ENCODE measurements at regions not wholly inside any gene's neighbourhood (a gene's known extent, or its start where the extent isn't known, plus 50 kb on each side); places are given as distances from the start of the nearest gene placed in this dataset.

GRCh38 chr12:30021051-30021833 is 237.5 kb upstream of the TMTC1 start:
- TF ChIP-seq POU2F2 (IDR thresholded peaks at IDR 0.05; ENCODE audit: low read depth, low read length) = no peak
- TF ChIP-seq PAX5 (IDR thresholded peaks at IDR 0.05; ENCODE audit: insufficient read depth, low read length, severe bottlenecking) = no peak
- TF ChIP-seq TAF1 (IDR thresholded peaks at IDR 0.05; ENCODE audit: low read depth, low read length) = no peak
- no peak for TF ChIP-seq POLR2AphosphoS5 (IDR thresholded peaks at IDR 0.05; ENCODE audit: low read depth, low read length)
- TF ChIP-seq POLR2A (IDR thresholded peaks at IDR 0.05; ENCODE audit: low read depth, low read length) = no peak
- no peak for TF ChIP-seq SPI1 (IDR thresholded peaks at IDR 0.05; ENCODE audit: low read depth, low read length)
- DNase-seq (ENCODE audit: insufficient read length, low spot score) (no peak), FAIRE-seq (no peak)

GRCh38 chr12:30019366-30020140 is 235.8 kb upstream of the TMTC1 start:
- FAIRE-seq (no peak), DNase-seq (ENCODE audit: insufficient read length, low spot score) (no peak)
- TF ChIP-seq SPI1 (IDR thresholded peaks at IDR 0.05; ENCODE audit: low read depth, low read length) = no peak
- TF ChIP-seq POLR2AphosphoS5 (IDR thresholded peaks at IDR 0.05; ENCODE audit: low read depth, low read length) = no peak
- TF ChIP-seq POU2F2 (IDR thresholded peaks at IDR 0.05; ENCODE audit: low read depth, low read length) = no peak
- no peak for TF ChIP-seq TAF1 (IDR thresholded peaks at IDR 0.05; ENCODE audit: low read depth, low read length)
- TF ChIP-seq PAX5 (IDR thresholded peaks at IDR 0.05; ENCODE audit: insufficient read depth, low read length, severe bottlenecking) = no peak
- TF ChIP-seq POLR2A (IDR thresholded peaks at IDR 0.05; ENCODE audit: low read depth, low read length) = no peak

- DNase-seq (ENCODE audit: insufficient read length, low spot score) = no peak
- no peak for FAIRE-seq
- TF ChIP-seq POU2F2 (IDR thresholded peaks at IDR 0.05; ENCODE audit: low read depth, low read length) (no peak), TAF1 (IDR thresholded peaks at IDR 0.05; ENCODE audit: low read depth, low read length) (no peak), POLR2AphosphoS5 (IDR thresholded peaks at IDR 0.05; ENCODE audit: low read depth, low read length) (no peak), PAX5 (IDR thresholded peaks at IDR 0.05; ENCODE audit: insufficient read depth, low read length, severe bottlenecking) (no peak), SPI1 (IDR thresholded peaks at IDR 0.05; ENCODE audit: low read depth, low read length) (no peak), POLR2A (IDR thresholded peaks at IDR 0.05; ENCODE audit: low read depth, low read length) (no peak)
Observed at GRCh38 chr12:30016540-30017055, 232.9 kb upstream of the TMTC1 start.

GRCh38 chr12:30015631-30016337 is 232.0 kb upstream of the TMTC1 start:
- no peak for FAIRE-seq
- no peak for TF ChIP-seq POLR2AphosphoS5 (IDR thresholded peaks at IDR 0.05; ENCODE audit: low read depth, low read length)
- TF ChIP-seq PAX5 (IDR thresholded peaks at IDR 0.05; ENCODE audit: insufficient read depth, low read length, severe bottlenecking) = no peak
- TF ChIP-seq SPI1 (IDR thresholded peaks at IDR 0.05; ENCODE audit: low read depth, low read length) = no peak
- TF ChIP-seq TAF1 (IDR thresholded peaks at IDR 0.05; ENCODE audit: low read depth, low read length) = no peak
- TF ChIP-seq POLR2A (IDR thresholded peaks at IDR 0.05; ENCODE audit: low read depth, low read length) = no peak
- no peak for TF ChIP-seq POU2F2 (IDR thresholded peaks at IDR 0.05; ENCODE audit: low read depth, low read length)

GRCh38 chr12:30014991-30015390 is 231.2 kb upstream of the TMTC1 start:
- no peak for FAIRE-seq
- TF ChIP-seq POU2F2 (IDR thresholded peaks at IDR 0.05; ENCODE audit: low read depth, low read length) (no peak), TAF1 (IDR thresholded peaks at IDR 0.05; ENCODE audit: low read depth, low read length) (no peak), SPI1 (IDR thresholded peaks at IDR 0.05; ENCODE audit: low read depth, low read length) (no peak), POLR2AphosphoS5 (IDR thresholded peaks at IDR 0.05; ENCODE audit: low read depth, low read length) (no peak), PAX5 (IDR thresholded peaks at IDR 0.05; ENCODE audit: insufficient read depth, low read length, severe bottlenecking) (no peak), POLR2A (IDR thresholded peaks at IDR 0.05; ENCODE audit: low read depth, low read length) (no peak)

More at GRCh38 chr12:30015631-30016337, 232.0 kb upstream of the TMTC1 start:
- DNase-seq (ENCODE audit: insufficient read length, low spot score) = no peak

GRCh38 chr12:30012816-30013450 is 229.2 kb upstream of the TMTC1 start:
- DNase-seq (ENCODE audit: insufficient read length, low spot score) (no peak), FAIRE-seq (no peak)
- TF ChIP-seq POU2F2 (IDR thresholded peaks at IDR 0.05; ENCODE audit: low read depth, low read length) = no peak
- no peak for TF ChIP-seq TAF1 (IDR thresholded peaks at IDR 0.05; ENCODE audit: low read depth, low read length)
- no peak for TF ChIP-seq PAX5 (IDR thresholded peaks at IDR 0.05; ENCODE audit: insufficient read depth, low read length, severe bottlenecking)
- TF ChIP-seq POLR2AphosphoS5 (IDR thresholded peaks at IDR 0.05; ENCODE audit: low read depth, low read length) = no peak
- TF ChIP-seq POLR2A (IDR thresholded peaks at IDR 0.05; ENCODE audit: low read depth, low read length) = no peak
- no peak for TF ChIP-seq SPI1 (IDR thresholded peaks at IDR 0.05; ENCODE audit: low read depth, low read length)

More at GRCh38 chr12:30014991-30015390, 231.2 kb upstream of the TMTC1 start:
- DNase-seq (ENCODE audit: insufficient read length, low spot score) = no peak

GRCh38 chr12:30010071-30011052 is 226.6 kb upstream of the TMTC1 start:
- TF ChIP-seq TAF1 (IDR thresholded peaks at IDR 0.05; ENCODE audit: low read depth, low read length) (no peak), POLR2A (IDR thresholded peaks at IDR 0.05; ENCODE audit: low read depth, low read length) (no peak), POLR2AphosphoS5 (IDR thresholded peaks at IDR 0.05; ENCODE audit: low read depth, low read length) (no peak), SPI1 (IDR thresholded peaks at IDR 0.05; ENCODE audit: low read depth, low read length) (no peak), POU2F2 (IDR thresholded peaks at IDR 0.05; ENCODE audit: low read depth, low read length) (no peak), PAX5 (IDR thresholded peaks at IDR 0.05; ENCODE audit: insufficient read depth, low read length, severe bottlenecking) (no peak)
- no peak for FAIRE-seq

More at GRCh38 chr12:30010071-30011052, 226.6 kb upstream of the TMTC1 start:
- DNase-seq (ENCODE audit: insufficient read length, low spot score) = no peak

Measured in GM12891 (cell line).